ENCODE measurements at regions not wholly inside any gene's neighbourhood (a gene's known extent, or its start where the extent isn't known, plus 50 kb on each side); places are given as distances from the start of the nearest gene placed in this dataset.
"Not testable (repeated sequence)": the region's sequence is repeated elsewhere in the genome, so short reads cannot be mapped to it uniquely, and the experiment has no call there.

DNA sequence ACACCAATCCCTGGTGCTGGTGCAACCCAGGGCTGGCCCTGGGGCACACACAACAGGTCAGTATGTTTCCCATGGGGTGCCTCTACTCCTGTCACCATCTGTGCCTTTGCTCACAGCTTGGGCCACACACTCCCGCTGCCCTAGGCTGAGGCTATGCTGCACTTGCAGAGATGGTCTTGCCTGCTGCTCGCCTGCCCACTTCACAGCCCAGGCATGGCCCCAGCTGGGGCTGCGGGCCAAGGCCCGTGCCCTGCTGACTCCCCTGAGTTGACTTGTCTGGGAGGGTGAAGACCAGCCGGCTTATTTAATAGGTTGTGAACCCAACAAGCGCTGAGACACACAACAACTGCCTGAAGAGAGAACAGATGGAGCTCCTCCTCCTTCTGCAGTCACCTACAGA lies 184.1 kb downstream of the ZNF33B start:
- peaks cover 10% of the 10 kb centered on the region for H3K9me3 Mint-ChIP-seq (ENCODE audit: low read depth)
- H3K36me3 Mint-ChIP-seq: no peaks in the 10 kb centered on the region
- no peaks in the 10 kb centered on the region for H3K4me1 Mint-ChIP-seq (ENCODE audit: low read depth)
- no peak overlapping the region for H3K4me3 Mint-ChIP-seq
- H3K27ac Mint-ChIP-seq: no peak overlapping the region
- H3K27me3 Mint-ChIP-seq: peaks cover 7% of the 10 kb centered on the region

DNA sequence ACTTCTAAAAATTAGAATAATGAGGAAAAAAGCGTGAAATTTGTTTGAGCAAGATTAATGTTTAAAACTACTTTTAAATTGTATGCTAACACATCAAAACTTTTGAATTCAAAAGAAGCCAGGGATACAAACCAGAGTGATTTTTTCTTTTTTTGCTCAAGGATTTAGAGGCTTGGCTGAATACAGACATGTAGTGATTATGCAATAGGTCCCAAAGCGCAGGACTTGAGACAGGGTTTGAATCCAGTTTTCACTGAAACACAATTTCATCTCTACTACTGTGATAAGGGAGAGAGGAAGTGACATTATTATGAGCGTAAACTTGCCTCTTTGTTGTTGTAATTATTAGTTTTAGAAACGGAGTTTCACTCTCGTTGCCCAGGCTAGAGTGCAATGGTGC lies 207.3 kb downstream of the ZNF33B start:
- peaks cover 5% of the 10 kb centered on the region for H3K27me3 Mint-ChIP-seq
- H3K27ac Mint-ChIP-seq: no peak overlapping the region
- no peak overlapping the region for H3K4me3 Mint-ChIP-seq
- no peaks in the 10 kb centered on the region for H3K9me3 Mint-ChIP-seq (ENCODE audit: low read depth)
- H3K36me3 Mint-ChIP-seq: no peaks in the 10 kb centered on the region
- no peaks in the 10 kb centered on the region for H3K4me1 Mint-ChIP-seq (ENCODE audit: low read depth)

GRCh38 chr10:42428534-42428933 lies 209.8 kb downstream of the ZNF33B start:
- H3K27me3 Mint-ChIP-seq: peaks cover 6% of the 10 kb centered on the region
- no peaks in the 10 kb centered on the region for H3K9me3 Mint-ChIP-seq (ENCODE audit: low read depth)
- no peak overlapping the region for H3K27ac Mint-ChIP-seq
- H3K36me3 Mint-ChIP-seq: no peaks in the 10 kb centered on the region
- no peaks in the 10 kb centered on the region for H3K4me1 Mint-ChIP-seq (ENCODE audit: low read depth)
- H3K4me3 Mint-ChIP-seq: no peak overlapping the region

GRCh38 chr10:42422911-42423310 lies 215.5 kb downstream of the ZNF33B start:
- Mint-ChIP-seq H3K36me3 (no peaks in the 10 kb centered on the region), H3K27me3 (peaks cover 3% of the 10 kb centered on the region), H3K4me3 (no peak overlapping the region), H3K27ac (no peak overlapping the region), H3K4me1 (ENCODE audit: low read depth) (no peaks in the 10 kb centered on the region), H3K9me3 (ENCODE audit: low read depth) (no peaks in the 10 kb centered on the region)

DNA sequence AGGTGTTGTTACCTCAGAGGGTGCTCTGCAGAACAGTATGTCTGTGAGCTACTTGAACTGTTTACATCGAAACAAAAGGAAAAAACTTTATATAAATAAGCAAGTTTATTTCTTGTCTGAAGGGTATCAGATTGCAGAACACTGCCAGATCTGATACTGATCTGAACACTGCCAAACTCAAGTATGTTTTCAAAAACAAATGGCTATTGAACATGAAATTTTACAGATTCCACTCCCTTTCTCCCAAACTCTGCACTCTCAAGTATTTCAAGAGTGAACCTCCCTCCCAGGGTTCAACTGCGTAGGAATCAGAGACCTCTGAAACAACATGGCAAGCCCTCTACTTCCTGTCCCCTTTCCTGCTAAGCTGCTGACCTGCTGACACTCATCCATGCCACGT lies 216.6 kb downstream of the ZNF33B start:
- Mint-ChIP-seq H3K36me3 (no peaks in the 10 kb centered on the region), H3K9me3 (ENCODE audit: low read depth) (no peaks in the 10 kb centered on the region), H3K4me3 (no peak overlapping the region), H3K27ac (no peak overlapping the region), H3K27me3 (peaks cover 3% of the 10 kb centered on the region), H3K4me1 (ENCODE audit: low read depth) (no peaks in the 10 kb centered on the region)

DNA sequence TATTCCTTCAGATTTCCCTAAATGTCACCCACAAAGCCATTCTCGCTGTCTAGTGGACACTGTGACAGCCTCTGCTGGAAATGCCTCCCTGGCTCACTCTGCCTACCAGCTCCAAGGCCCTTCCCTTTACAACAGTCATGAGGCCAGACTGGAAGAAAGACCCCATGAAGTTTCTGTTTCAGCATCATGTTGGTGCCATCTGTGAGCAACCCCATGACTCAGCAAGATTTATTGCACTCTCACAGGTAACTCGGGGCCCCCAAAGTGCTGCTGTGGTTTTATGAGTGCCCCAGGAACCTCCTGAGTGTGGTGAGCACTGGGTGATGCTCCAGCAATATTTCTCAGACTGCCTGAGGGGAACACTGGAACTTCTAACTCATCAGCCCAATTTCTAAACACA lies 218.6 kb downstream of the ZNF33B start:
- Mint-ChIP-seq H3K4me3 (no peak overlapping the region), H3K9me3 (ENCODE audit: low read depth) (no peaks in the 10 kb centered on the region), H3K36me3 (no peaks in the 10 kb centered on the region), H3K27ac (no peak overlapping the region), H3K4me1 (ENCODE audit: low read depth) (no peaks in the 10 kb centered on the region), H3K27me3 (peaks cover 3% of the 10 kb centered on the region)

GRCh38 chr10:42380926-42381547 lies 257.3 kb downstream of the ZNF33B start:
- H3K9me3 Mint-ChIP-seq (ENCODE audit: low read depth): peaks cover 6% of the 10 kb centered on the region
- H3K4me3 Mint-ChIP-seq: no peak overlapping the region
- no peak overlapping the region for H3K27ac Mint-ChIP-seq
- no peaks in the 10 kb centered on the region for H3K27me3 Mint-ChIP-seq
- H3K4me1 Mint-ChIP-seq (ENCODE audit: low read depth): no peaks in the 10 kb centered on the region
- H3K36me3 Mint-ChIP-seq: no peaks in the 10 kb centered on the region

DNA sequence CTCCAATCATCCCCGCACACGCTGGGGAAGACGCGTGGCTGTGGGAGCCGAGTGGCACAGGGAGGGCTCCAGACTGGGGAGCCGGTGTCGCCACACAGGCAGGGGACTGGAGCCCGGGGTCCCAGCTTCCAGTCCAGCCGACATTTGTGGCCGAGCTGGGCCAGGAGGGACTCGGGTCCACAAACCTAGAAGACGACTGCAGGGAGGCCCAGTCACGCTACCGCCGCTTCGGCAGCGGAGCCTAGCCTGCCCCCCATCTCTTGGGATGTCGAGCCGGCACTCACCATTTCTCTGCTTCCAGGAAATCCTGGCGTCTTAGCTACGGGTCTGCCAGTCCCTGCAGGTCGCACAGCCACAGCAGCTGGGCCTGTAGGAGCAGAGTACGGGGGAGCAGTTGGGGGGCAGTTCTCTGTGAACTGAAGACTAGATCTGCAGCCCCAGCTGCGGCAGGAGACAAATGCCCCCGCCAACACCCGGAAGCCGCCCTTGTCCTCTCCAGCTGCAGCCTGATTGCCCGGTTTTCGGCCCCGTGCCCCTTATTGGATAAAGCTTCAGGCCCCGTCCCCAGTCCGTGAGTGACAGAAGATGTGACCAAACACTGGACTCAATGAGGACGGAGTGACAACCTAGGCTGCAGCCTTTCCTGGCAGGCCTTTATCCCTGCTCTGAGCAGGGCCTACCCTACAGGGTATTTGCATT lies 270.7 kb downstream of the ZNF33B start:
- Mint-ChIP-seq H3K27me3 (peaks cover 2% of the 10 kb centered on the region), H3K9me3 (ENCODE audit: low read depth) (peaks cover 10% of the 10 kb centered on the region), H3K27ac (no peak overlapping the region), H3K36me3 (peaks cover 2% of the 10 kb centered on the region), H3K4me1 (ENCODE audit: low read depth) (no peaks in the 10 kb centered on the region), H3K4me3 (peak overlapping the region; percentile 49)

DNA sequence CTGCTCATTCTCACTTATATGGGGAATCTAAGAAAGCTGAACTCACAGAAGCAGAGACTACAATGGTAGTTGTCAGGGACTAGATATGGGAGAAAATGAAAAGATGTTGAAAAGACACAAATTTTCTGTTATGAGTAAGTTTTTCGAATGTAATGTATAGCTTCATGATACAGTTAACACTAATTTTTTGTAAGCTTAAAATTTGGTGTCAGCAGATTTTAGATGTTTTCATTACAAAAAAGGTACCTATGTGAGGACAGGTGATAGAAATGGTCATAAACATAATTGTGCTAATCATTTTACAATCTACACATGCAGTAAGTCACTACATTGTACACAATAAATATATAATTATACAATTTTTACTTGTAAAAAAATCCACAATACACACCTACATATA lies 286.6 kb downstream of the ZNF33B start:
- Mint-ChIP-seq H3K4me3 (no peak overlapping the region), H3K4me1 (ENCODE audit: low read depth) (no peaks in the 10 kb centered on the region), H3K27ac (no peak overlapping the region), H3K27me3 (no peaks in the 10 kb centered on the region), H3K36me3 (peaks cover 2% of the 10 kb centered on the region), H3K9me3 (ENCODE audit: low read depth) (peaks cover 12% of the 10 kb centered on the region)

- not testable (repeated sequence) for H3K27me3 Mint-ChIP-seq; H3K4me3 Mint-ChIP-seq; H3K27ac Mint-ChIP-seq; H3K4me1 Mint-ChIP-seq (ENCODE audit: low read depth)
- Mint-ChIP-seq H3K36me3 (peaks cover 16% of the 10 kb centered on the region), H3K9me3 (ENCODE audit: low read depth) (peaks cover 37% of the 10 kb centered on the region)
These were observed 301.6 kb downstream of the ZNF33B start for GRCh38 chr10:42336593-42337337.

GRCh38 chr10:42335653-42336296 lies 302.6 kb downstream of the ZNF33B start:
- peaks cover 18% of the 10 kb centered on the region for H3K36me3 Mint-ChIP-seq
- not testable (repeated sequence) for H3K27me3 Mint-ChIP-seq; H3K4me1 Mint-ChIP-seq (ENCODE audit: low read depth); H3K4me3 Mint-ChIP-seq; H3K27ac Mint-ChIP-seq
- peaks cover 37% of the 10 kb centered on the region for H3K9me3 Mint-ChIP-seq (ENCODE audit: low read depth)

DNA sequence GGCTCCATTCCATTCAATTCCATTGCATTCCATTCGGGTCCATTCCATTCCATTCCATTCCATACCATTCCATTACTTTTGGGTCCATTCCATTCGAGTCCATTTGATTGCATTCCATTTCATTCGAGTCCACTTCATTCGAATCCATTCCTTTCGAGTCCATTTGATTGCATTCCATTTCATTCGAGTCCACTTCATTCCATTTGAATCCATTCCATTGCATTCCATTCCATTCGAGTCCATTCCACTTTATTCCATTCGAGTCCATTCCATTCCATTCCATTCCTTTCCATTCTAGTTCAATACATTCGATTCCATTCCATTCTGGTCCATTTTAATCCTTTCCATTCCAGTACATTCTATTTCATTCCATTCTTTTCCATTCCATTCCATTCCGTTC lies 334.0 kb downstream of the ZNF33B start:
- Mint-ChIP-seq H3K36me3 (peaks cover 52% of the 10 kb centered on the region), H3K4me1 (ENCODE audit: low read depth) (no peaks in the 10 kb centered on the region), H3K27me3 (no peaks in the 10 kb centered on the region), H3K27ac (no peak overlapping the region), H3K4me3 (no peak overlapping the region), H3K9me3 (ENCODE audit: low read depth) (peaks cover 70% of the 10 kb centered on the region)

DNA sequence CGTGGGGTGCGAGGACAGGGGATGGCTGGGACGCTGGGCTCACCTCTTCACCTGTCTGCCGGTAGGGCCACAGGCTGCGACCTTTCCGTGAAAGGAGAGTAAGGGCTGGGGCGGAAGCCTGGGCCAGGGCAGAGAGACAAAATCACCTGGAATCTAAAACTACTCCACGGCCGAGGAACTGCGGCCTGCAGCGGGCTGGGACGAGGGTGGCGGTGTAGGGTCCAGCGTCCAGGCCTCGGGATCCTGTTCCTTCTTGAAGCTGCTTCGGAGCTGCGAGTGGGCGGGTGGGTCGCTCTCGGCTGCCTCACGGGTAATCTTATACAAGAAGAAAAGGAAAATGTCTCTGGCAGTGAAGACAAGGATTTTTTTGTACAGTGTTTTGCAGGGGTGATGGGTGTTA lies 356.5 kb downstream of the ZNF33B start:
- not testable (repeated sequence) for H3K27ac Mint-ChIP-seq; H3K27me3 Mint-ChIP-seq; H3K4me1 Mint-ChIP-seq (ENCODE audit: low read depth); H3K4me3 Mint-ChIP-seq; H3K9me3 Mint-ChIP-seq (ENCODE audit: low read depth); H3K36me3 Mint-ChIP-seq

GRCh38 chr10:42269788-42270187 lies 368.6 kb downstream of the ZNF33B start:
- not testable (repeated sequence) for H3K4me1 Mint-ChIP-seq (ENCODE audit: low read depth); H3K36me3 Mint-ChIP-seq; H3K27ac Mint-ChIP-seq; H3K27me3 Mint-ChIP-seq; H3K4me3 Mint-ChIP-seq; H3K9me3 Mint-ChIP-seq (ENCODE audit: low read depth)

- not testable (repeated sequence) for H3K9me3 Mint-ChIP-seq (ENCODE audit: low read depth); H3K4me1 Mint-ChIP-seq (ENCODE audit: low read depth); H3K27me3 Mint-ChIP-seq; H3K27ac Mint-ChIP-seq; H3K36me3 Mint-ChIP-seq; H3K4me3 Mint-ChIP-seq
These were observed 375.1 kb downstream of the ZNF33B start for GRCh38 chr10:42263259-42263658.

Data from activated naive CD8-positive, alpha-beta T cell (primary cell).